ENCODE measurements at regions not wholly inside any gene's neighbourhood (a gene's known extent, or its start where the extent isn't known, plus 50 kb on each side); places are given as distances from the start of the nearest gene placed in this dataset.

DNA sequence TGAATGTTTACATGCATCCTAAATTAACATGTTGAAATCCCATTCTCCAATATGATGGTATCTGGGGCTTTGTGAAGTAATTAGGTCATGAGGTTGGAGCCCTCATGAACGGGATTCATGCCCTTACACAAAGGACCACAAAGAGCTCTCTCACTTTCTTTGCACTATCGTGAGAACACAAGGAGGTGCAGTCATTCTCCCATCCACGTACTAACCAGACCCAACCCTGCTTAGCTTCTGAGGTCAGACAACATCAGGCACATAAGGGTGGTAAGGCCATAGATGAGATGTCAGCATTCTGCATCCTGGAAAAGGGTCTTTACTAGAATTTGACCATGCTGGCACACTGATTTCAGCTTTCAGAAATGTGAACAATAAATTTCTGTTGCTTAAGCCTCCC is 1211.9 kb upstream of the MIR17HG start:
- DNase-seq (ENCODE audit: low read depth in 2 of 2): no peak

DNA sequence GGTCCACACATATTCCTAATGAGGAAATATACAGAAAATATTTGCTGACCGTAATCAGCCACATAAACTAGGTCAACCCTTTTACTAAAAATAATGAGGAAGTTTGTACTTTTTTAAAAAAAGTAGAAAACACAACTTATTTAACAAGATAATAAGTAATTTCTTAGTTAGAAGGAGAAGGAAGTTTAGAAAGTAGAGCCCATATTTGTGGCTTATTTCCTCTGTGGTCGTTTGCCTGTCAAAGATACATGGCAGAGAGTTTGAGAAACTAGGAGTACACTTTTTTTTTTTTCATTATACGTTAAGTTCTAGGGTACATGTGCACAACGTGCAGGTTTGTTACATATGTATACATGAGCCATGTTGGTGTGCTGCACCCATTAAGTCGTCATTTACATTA is 1205.2 kb upstream of the MIR17HG start:
- DNase-seq (ENCODE audit: low read depth in 2 of 2): no peak

DNA sequence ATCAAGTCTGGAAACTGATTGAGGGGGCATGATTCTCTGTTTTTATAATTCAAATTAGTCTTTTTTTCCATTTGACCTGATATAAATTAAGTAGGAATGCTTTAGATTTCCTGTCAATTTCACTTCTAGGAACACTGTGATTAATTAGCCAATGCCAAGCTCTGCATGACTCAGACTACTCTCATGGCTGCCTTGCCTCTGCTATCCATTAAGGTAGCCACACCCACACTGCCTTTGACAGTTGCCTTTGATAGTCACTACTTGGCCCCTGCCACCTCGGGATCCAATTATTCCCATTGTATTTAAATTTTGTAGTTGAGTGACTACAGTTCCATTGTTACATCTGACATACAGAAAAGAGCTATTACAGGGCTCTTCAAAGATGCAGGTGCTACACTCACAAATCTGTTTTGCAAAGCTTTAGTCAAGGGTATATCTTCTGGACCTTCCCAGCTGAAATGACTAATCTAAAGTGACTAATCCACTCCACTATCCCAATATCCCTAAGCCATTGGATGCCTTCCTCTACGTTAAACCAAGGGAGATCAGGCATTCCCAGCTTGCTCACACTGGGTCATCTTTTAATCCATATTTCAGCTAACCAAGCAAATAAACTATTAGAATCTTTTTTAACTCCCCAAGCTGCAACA is 1193.1 kb upstream of the MIR17HG start:
- DNase-seq (ENCODE audit: low read depth in 2 of 2): no peak

DNA sequence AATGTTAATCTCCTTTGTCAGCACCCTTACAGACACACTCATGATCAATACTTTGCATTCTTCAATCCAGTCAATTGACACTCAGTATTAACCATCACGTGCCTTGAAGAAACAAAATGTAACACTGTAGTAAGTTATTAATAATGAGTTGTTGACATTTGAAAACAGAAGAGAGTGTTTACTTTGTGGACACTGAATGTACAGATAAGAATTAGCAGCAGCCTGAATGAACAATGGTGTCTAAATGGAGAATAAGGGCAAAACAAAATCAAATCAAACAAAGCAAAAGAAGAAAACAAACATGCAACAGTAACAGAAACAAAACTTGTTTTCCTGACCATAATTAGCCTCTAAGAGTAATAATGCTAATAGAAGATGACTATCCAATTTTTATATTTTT is 1191.1 kb upstream of the MIR17HG start:
- DNase-seq (ENCODE audit: low read depth in 2 of 2): no peak

DNA sequence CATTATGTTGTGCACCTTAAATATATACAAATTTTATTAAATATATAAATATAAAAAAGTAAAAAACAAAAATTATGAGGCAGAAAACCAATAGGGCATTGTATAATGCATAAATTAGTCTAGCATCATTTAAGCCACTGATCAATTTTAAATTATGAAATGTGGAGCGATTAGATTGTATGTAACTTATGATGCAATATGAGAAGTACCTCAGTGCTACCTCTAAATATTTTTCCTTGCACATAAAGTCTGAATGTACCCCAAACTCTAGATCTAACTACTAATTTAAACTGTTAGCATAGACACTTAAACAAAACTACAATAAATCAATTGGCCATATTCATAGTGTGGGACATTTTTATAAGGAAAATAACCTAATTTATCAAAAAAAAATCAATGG is 1178.5 kb upstream of the MIR17HG start:
- no peak for DNase-seq (ENCODE audit: low read depth in 2 of 2)

DNA sequence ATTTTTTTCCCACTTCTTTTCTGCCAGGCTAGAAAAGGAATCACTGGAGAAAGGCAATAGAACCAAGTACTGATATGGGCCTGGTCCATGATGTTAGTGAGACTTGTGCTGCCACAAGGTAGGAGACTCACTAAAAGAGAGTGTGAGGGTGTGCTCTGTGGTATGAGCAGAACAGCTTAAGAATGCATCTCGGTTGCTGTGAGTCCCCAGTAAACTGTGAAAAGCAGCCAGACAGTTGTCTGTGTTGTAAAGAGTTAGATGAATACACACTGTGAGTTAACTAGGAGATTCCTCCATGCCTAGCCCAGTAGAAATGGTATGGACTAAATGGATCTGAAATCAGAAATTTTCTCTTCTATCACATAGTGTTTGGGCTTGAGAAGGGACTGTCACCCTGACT is 1177.3 kb upstream of the MIR17HG start:
- no peak for DNase-seq (ENCODE audit: low read depth in 2 of 2)

DNA sequence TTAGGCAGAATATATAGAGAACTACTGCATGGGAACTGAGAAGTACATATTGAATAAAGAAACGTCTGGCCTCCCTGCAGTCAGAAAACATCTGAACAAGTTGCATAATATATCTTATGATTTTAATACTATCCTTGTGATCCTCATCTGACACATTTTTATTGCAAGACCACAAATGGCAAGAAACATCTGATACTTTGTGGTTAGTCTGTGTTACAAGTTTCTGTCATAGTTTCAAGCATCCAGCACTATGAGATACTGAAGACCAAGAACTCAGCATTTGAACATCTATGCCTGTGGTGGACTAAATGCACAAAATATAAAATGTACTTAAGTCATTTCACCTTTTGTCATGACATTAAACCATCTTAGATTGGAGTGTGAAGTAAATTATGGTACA is 1175.8 kb upstream of the MIR17HG start:
- DNase-seq (ENCODE audit: low read depth in 2 of 2): no peak

DNA sequence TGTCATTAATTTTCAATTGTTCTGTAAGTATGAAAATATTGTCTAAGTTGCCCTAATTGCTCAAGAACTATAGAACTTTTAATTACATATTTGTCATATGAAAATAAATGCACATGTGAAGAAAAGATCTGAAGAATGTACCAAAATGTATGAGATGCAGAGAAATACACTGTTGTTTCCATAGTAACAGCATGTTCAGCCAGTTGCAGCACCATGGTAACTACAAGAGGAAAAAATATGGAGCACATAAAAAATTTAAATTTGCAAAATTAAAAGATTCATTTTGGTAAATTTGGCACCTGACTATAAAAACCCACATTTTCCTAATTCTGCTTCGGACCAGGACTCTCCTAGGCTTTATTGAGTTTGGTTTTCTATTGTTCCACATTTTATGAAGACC is 1170.0 kb upstream of the MIR17HG start:
- DNase-seq (ENCODE audit: low read depth in 2 of 2): no peak

DNA sequence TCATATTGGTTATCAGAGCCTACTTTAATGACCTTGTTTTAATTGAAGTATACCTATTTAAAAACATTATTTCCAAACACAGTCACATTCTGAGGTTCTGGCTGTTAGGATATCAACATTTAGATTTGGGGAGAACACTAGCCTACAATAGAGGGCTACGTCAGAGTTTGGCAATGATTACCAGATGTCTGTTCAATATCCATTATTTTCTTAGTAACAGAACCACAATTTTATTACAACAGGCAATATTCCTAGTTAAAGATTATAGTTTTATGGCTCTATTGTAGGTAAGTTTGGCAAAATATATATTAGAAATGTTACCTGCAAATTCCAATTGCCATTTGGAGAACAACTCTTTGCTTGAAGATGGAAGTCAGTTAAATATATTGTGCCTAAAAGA is 1163.1 kb upstream of the MIR17HG start:
- DNase-seq (ENCODE audit: low read depth in 2 of 2): no peak

DNA sequence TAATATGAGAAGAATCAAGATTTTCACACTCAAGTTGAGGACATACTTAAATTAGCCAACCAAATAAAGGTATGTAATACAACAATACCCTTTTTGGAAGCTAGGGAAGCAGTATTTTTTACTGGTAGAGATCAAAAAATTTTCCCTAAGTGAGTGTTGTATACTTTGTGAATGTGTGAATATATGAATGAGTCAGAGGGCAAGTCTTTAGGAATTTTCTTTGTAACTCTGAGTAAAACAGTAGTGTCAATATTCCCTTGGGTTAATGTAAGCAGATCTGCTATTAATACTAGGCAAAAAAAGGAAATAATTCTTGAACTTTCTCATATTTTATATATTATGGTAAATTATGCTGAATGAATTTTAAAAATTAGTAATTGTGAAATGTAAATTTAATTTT is 1161.8 kb upstream of the MIR17HG start:
- no peak for DNase-seq (ENCODE audit: low read depth in 2 of 2)

DNA sequence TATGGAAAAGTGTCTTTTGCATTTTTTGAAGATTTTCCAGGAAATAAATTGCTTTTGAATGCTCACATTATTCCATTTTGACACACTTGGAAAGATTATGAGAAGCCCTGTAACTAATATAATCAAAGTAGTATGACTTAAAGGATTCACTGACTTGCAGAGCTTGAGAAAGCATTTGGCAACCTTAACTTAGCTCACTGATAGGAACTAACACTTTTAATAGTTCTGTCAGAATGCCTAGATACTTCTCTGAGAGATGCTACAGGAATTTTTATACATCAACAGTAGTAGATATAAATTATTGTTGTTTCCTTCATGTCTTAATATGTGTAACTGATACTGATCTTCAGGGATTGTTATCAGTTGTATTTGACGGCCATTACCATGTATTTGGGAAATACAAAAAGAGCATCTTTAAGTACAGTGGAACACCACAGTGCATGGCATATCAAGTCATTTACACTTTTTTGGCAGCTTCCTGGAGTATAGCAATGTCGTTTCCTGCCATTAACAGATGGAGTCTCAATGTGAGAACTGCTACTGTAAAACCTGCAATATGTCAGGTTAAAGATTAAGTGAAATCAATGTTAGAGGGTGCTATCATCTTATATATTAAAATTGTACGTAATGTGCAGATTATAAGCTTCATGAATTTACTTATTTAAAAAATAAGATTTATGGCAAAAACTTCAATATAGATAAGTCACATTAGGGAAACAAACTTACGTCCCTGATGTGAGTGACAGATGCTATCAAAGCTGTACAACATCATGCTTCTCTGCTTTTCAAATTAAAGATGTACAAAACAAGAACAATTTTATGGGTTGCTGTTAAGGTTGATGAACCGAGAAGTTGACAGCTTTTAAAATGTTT is 1159.8 kb upstream of the MIR17HG start:
- DNase-seq (ENCODE audit: low read depth in 2 of 2): no peak

DNA sequence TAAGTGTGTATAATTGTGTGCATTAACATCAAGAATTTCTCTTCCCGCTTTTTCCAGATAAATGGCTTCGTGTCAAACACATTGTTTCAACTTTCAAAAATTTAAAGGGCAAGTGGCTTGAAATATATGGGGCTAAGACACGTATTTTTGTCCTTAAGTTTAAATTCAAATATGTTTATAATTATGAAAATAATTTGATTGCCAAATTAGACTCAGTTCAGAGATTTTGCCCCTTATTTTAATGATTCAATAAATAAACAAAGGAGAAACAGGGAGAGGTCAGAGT is 1159.2 kb upstream of the MIR17HG start:
- no peak for DNase-seq (ENCODE audit: low read depth in 2 of 2)

DNA sequence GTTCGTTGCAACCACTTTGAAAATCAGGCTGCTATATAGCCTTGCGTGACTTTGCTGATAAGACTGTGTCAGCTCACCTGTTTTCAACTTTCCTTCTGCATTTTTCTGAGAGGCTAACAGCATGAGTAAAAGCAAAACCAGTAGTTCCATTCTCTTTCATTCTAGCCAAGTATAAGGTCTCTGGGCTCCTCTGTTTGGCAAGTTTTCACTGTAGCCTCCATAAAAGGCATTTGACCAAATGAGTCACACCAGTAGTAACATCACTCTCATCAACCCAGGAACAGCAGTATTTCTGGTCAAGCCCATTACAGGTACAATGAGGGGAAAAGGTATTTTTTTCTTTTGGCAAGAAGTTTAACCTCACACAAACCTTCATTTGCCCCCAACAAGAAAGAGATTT is 1149.8 kb upstream of the MIR17HG start:
- DNase-seq (ENCODE audit: low read depth in 2 of 2): no peak

DNA sequence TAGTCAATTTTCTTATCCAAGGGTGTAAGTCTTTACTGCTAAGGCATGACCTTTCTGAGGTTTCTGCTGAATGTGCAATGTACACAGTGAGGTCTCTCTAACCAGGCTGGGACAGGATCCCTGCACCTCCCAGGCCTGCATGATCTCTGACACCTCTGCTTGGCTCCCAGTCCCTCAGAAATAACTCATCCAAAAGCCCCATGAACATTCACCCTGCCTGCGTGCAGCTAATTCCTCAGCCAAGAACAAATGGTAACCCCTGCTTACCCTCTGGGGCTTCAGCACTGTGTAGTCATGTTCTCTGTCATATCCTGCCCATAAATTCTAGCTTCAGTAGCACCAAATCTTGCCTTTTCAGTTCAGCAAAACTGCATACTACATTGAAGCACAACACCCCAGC is 1146.3 kb upstream of the MIR17HG start:
- no peak for DNase-seq (ENCODE audit: low read depth in 2 of 2)

DNA sequence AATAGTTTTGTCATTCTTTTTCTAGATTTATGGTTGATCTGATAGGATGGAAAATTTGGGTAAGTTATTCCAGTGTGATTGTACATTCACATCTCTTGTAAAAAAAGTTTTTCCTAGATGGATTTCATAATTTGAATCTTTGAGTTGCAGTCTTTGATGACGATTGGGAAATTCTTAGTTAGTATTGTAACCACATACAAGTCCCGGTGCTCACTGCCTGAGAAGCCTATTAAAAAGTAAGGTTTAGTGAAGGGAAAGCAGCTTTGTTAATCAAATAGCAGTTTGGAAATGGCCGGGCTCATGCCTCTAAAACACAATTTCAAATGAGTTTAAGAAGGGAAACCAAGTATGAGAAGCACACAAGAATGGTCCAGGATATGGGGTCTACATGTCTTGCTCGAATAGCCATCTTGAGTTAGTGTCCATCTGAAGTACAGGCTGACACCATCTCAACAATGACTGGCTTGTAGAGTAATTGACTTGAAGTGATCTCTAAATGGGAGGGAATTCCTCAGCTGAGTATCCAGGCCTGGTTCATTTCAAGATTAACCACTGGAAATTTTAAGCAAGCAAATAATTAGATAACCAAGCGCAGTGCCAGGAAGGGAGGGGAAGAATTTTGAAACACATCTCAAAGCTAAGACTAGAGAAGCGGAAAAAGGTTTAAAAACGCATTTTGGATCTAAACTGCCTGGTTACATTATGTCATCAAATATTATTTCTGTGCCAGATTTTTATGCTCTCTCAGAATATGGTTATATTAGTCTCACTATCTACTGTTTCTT is 1145.6 kb upstream of the MIR17HG start:
- no peak for DNase-seq (ENCODE audit: low read depth in 2 of 2)

DNA sequence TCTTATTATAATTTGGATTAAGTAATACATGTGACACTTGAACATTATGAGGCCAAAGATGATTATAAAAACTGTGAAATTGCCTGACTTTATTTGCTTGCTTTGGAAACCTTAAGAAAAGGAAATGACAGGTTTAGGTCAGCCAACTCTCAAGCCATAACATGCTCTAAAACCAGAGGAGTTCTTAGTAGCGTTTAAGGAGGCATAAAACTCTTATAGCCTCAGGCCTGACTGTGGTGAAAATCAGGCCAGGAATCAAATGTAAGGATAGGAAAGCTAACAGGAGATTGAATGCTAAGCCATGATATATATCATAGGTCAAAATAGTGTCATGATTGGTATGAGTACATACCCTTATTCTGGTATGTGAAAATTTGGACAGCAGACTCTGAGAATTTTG is 1142.4 kb upstream of the MIR17HG start:
- no peak for DNase-seq (ENCODE audit: low read depth in 2 of 2)

DNA sequence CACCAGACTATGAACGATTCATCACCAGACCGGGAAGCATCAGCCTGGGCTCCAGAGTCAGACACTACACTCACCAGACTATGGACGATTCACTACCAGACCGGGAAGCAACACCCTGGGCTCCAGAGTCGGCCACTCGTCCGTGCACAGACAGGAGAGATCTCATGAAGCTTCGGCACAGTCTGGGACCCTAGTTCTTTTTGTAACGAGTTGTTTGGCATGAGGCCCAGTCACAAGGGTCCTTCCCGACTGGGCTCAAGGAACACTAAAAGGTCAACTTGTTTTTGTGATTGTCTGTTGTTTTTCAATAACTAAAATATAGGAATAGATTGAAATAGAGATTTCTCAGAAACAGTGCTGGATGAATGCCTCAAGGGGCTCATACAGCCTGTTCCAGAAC is 1141.6 kb upstream of the MIR17HG start:
- DNase-seq (ENCODE audit: low read depth in 2 of 2): no peak

DNA sequence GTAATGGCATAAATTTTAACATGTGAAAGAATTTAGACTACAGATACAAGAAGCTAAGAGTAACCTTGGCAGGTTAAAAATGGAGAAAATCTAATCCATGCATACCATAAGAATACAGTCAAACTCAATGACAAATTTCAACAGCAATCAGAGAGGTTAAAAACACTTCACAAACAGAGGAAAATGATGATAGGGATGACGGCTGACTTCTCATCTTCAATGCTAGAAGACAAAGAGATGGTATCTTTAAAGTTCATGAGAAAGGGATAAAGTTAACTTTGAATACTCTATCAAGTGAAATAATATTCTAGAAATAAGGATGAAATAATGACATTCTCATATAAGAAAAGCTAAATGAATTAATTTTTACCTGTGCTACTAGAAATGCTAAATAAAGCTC is 1130.2 kb upstream of the MIR17HG start:
- DNase-seq (ENCODE audit: low read depth in 2 of 2): no peak

DNA sequence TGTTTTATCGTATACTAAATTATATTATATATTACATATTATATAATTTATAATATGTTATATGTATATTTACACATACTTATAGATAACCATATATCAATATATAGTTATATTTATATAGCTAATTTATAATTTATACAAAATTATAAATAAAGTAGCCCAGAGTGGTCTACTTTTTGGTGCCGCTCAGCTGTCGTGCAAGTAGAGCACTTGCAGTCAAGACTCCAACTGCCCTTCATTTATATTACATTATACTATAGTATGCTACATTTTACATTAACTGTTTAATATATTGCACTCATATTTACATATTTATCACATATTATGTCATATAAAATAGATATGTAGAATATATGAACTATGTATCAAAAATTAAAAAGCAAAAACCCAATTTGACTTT is 1124.7 kb upstream of the MIR17HG start:
- no peak for DNase-seq (ENCODE audit: low read depth in 2 of 2)

DNA sequence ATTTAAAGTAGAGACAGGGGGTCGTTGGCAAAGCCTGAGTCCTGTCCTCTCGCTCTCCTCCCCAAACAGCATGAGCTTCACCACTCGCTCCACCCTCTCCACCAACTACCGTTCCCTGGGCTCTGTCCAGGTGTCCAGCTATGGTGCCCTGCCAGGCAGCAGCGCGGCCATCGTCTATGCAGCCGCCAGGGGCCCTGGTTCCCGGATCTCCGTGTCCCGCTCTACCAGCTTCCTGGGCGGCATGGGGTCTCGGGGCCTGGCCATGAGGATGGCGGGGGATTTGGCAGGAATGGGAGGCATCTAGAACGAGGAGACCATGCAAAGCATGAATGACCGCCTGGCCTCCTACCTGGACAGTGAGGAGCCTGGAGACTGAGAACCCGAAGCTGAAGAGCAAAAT is 1117.2 kb upstream of the MIR17HG start:
- no peak for DNase-seq (ENCODE audit: low read depth in 2 of 2)

DNA sequence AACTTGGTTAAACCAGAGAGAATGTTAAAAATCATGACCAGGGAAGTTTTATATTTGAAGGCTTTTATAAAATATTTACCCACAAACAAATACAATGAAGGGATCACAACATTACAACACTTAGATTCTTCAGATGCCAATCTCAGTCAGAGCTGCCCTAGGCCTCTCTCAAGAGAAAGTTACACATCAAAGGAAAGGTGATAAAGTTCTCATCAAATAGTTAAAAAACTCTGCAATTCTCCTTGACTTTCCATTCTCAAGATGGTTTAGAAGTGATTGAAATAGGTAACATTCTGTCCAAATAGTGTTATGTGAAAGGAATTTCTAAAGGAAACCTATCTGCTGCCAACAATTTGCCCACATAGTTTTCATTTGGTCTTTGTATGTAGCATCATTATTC is 1115.2 kb upstream of the MIR17HG start:
- no peak for DNase-seq (ENCODE audit: low read depth in 2 of 2)

DNA sequence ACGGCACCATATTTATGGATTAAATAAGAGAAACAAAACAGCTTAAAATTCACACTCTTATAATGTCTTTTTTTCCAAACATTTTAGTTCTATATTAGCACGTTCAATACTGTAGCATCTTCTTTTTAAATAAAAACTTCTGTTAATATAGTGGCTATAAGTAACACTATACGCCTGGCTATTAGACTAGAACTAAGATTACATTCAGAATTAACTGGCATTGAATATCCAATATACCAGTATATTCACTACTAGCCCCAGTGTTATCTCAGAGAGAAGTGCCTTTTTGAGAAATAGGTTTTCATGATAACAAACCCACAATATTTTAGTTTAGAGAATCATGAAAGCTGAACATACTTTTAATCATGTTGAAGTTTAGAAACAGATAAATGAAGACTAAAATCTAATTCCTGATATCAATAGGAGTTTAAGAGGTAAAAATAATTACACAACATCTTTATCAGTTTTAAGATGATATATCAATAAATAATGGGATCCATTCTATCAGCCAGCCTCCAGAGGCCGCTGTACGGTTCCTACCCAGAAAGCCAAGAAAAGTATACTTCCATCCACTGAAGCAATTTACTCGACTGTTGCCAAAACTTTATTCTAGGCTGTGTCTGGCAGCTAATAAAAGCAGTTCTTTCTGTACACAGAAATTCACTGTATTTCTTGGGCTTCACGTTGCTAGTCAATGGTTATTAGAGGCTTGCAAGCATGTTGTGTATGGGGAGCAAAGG is 1113.4 kb upstream of the MIR17HG start:
- no peak for DNase-seq (ENCODE audit: low read depth in 2 of 2)

Data from stimulated activated CD4-positive, alpha-beta T cell treated with anti-CD3 and anti-CD28 coated beads, Interleukin-1b, Interleukin-23, amount 100 ng/mL, for 4 hours (primary cell).